Endothelial cell of umbilical vein (primary cell): ENCODE measurements at regions not wholly inside any gene's neighbourhood (a gene's known extent, or its start where the extent isn't known, plus 50 kb on each side); places are given as distances from the start of the nearest gene placed in this dataset.

Experiments used
- BruUV-seq: library from RNA; stranded (reverse); fragments of 400-500 nt; replicated peaks from 2 replicates; lab custom pipeline; 2021; lab: Mats Ljungman, UMichigan
- CTCF ChIA-PET: fragments of 300-600, 350-600 bp; sonication (Branson Sonifier 250); formaldehyde crosslinking; loops from one replicate; lab custom pipeline; 2021; ENCODE audit warnings: antibody characterized with exemption, inconsistent platforms; lab: Charles Lee
- POLR2A ChIA-PET: fragments of 300-600, 350-600 bp; sonication (Branson Sonifier 250); formaldehyde crosslinking; loops from one replicate; lab custom pipeline; 2021; ENCODE audit warnings: antibody characterized with exemption, inconsistent platforms; lab: Charles Lee
- DNase-seq: peaks from one replicate; pipeline ENCODE4 v3.0.0-alpha.2; 2011; ENCODE audit warnings: low read depth, low spot score
- FAIRE-seq: peaks from 2 replicates; lab custom pipeline; 2011; peaks lifted over from hg19 to GRCh38; lab: Jason Lieb, UNC
- H2AFZ ChIP-seq: 2 replicates; pipeline ENCODE4 v1.6.0; 2012; ENCODE audit warnings: low read depth, low read length, control low read depth, inconsistent platforms
- H3K27ac ChIP-seq: 2 replicates; pipeline ENCODE4 v1.5.1; 2011; ENCODE audit warnings: low read depth, mild to moderate bottlenecking, control low read depth, low read length, moderate library complexity; ENCODE audit not compliant: insufficient read depth
- H3K27me3 ChIP-seq, 2 experiments: 2 replicates each; pipeline versions ENCODE4 v1.6.0 to v1.6.1; 2011; ENCODE audit warnings: low read length in 2 of 2, mixed read lengths in 1 of 2; ENCODE audit not compliant: control insufficient read depth in 2 of 2, insufficient read depth in 2 of 2
- H3K36me3 ChIP-seq, 2 experiments: 2 replicates in 1 of 2; 3 replicates in 1 of 2; pipeline ENCODE4 v1.5.1; 2011; ENCODE audit warnings: low read length in 2 of 2, mild to moderate bottlenecking in 1 of 2, moderate library complexity in 1 of 2; ENCODE audit not compliant: control insufficient read depth in 2 of 2, insufficient read depth in 2 of 2; ENCODE audit errors: extremely low read depth in 1 of 2
- H3K4me1 ChIP-seq: 3 replicates; pipeline ENCODE4 v1.5.1; 2011; ENCODE audit warnings: mild to moderate bottlenecking, low read length; ENCODE audit not compliant: control insufficient read depth, insufficient read depth; ENCODE audit errors: extremely low read depth
- H3K4me2 ChIP-seq: 2 replicates; pipeline ENCODE4 v1.6.1; 2011; ENCODE audit warnings: low read length, control low read depth, mixed read lengths; ENCODE audit not compliant: insufficient read depth
- H3K4me3 ChIP-seq, 3 experiments: fragments of 200-600 bp in 1 of 3; sonication (generic), shearing (Covaris generic) in 1 of 3; replicated peaks in 1 of 3; 2 replicates each; pipeline ENCODE4 v1.5.1; 2011 to 2016; ENCODE audit warnings: control low read depth in 3 of 3, low read length in 3 of 3, mild to moderate bottlenecking in 2 of 3, inconsistent platforms in 1 of 3, low read depth in 1 of 3, moderate library complexity in 1 of 3; ENCODE audit not compliant: insufficient read depth in 1 of 3
- H3K79me2 ChIP-seq: 2 replicates; pipeline ENCODE4 v1.6.0; 2012; ENCODE audit warnings: low read length, inconsistent platforms; ENCODE audit not compliant: control insufficient read depth, insufficient read depth
- H3K9ac ChIP-seq: replicated peaks from 2 replicates; pipeline ENCODE3; 2011; ENCODE audit warnings: low read length, control low read depth; ENCODE audit not compliant: insufficient read depth; ENCODE audit errors: extremely low read depth
- H3K9me1 ChIP-seq: replicated peaks from 3 replicates; pipeline ENCODE4 v1.6.0; 2011; ENCODE audit warnings: mild to moderate bottlenecking, low read length; ENCODE audit not compliant: control insufficient read depth, insufficient read depth; ENCODE audit errors: extremely low read depth
- H3K9me3 ChIP-seq: replicated peaks from 2 replicates; pipeline ENCODE4 v1.5.1; 2012; ENCODE audit warnings: low read length, inconsistent platforms; ENCODE audit not compliant: control insufficient read depth, insufficient read depth
- H4K20me1 ChIP-seq: replicated peaks from 2 replicates; pipeline ENCODE3; 2011; ENCODE audit warnings: mild to moderate bottlenecking, low read length; ENCODE audit not compliant: control insufficient read depth, insufficient read depth; ENCODE audit errors: extremely low read depth
- GATA2 ChIP-seq: IDR thresholded peaks from 2 replicates; pipeline ENCODE4 v1.7.0; 2011; ENCODE audit warnings: low read depth, mild to moderate bottlenecking, moderate library complexity, mixed read lengths, low read length; ENCODE audit not compliant: insufficient read length, insufficient read depth
- MAX ChIP-seq: IDR thresholded peaks from 2 replicates; pipeline ENCODE4 v1.6.1; 2011; ENCODE audit not compliant: insufficient read depth, insufficient read length
- MYC ChIP-seq: IDR thresholded peaks from one replicate; pipeline ENCODE4 v1.6.1; 2011; ENCODE audit warnings: mild to moderate bottlenecking, low read depth, low read length
- POLR2A ChIP-seq: IDR thresholded peaks from 2 replicates; pipeline ENCODE4 v1.6.1; 2012; ENCODE audit warnings: low read depth, mild to moderate bottlenecking, control low read depth, low read length
- dilution Hi-C: fragments of 300-500 bp; cut with MboI; formaldehyde crosslinking; loops from one replicate; pipeline ENCODE4 v1.15.0; 2019; ENCODE audit warnings: low sequenced_read_pairs; ENCODE audit not compliant: extremely low pct_ligation_motif_present
- intact Hi-C: fragments of 100-400 bp; cut with micrococcal nuclease; formaldehyde crosslinking; loops from one replicate; pipeline ENCODE4 v1.10.0; 2022

- Histone ChIP-seq H3K36me3 (no peaks in the 10 kb centered on the region), H3K9me1 (no peaks in the 10 kb centered on the region), H3K79me2 (no peaks in the 10 kb centered on the region), H3K27ac (no peak overlapping the region), H2AFZ (no peak overlapping the region), H3K9ac (no peak overlapping the region), H3K4me1 (no peaks in the 10 kb centered on the region), H3K9me3 (peaks cover 2% of the 10 kb centered on the region), H3K27me3 (peaks cover 3 to 6% of the 10 kb centered on the region in 2 experiments), H4K20me1 (no peaks in the 10 kb centered on the region), H3K4me3 (no peak overlapping the region), H3K4me2 (no peak overlapping the region)
- no peak for FAIRE-seq
- CTCF ChIA-PET: interaction anchor here (0.7 to 8.7 kb wide), 2 partner anchors 14 to 47 kb away, joined by 3 to 116 read pairs; no protein-coding TSS in a partner anchor
- DNase-seq: no peak
- TF ChIP-seq MYC (no peak), GATA2 (no peak), POLR2A (no peak), MAX (no peak)
- POLR2A ChIA-PET: no interaction called here
- dilution Hi-C loops: no loop called here
- intact Hi-C loops: loop anchor here (2.0 kb wide), 1 partner anchor 57 kb away; no protein-coding TSS in a partner anchor
- no TSS peak for BruUV-seq
These were observed 130.9 kb upstream of the SEC14L1 start for GRCh38 chr17:77009877-77010276.

- POLR2A ChIA-PET: no interaction called here
- Histone ChIP-seq H3K9me1 (no peaks in the 10 kb centered on the region), H3K9ac (no peak overlapping the region), H3K27me3 (peaks cover 3 to 6% of the 10 kb centered on the region in 2 experiments), H3K27ac (no peak overlapping the region), H3K79me2 (no peaks in the 10 kb centered on the region), H3K4me3 (no peak overlapping the region), H3K4me1 (no peaks in the 10 kb centered on the region), H3K9me3 (peaks cover 2% of the 10 kb centered on the region), H3K36me3 (no peaks in the 10 kb centered on the region), H2AFZ (no peak overlapping the region), H3K4me2 (no peak overlapping the region), H4K20me1 (no peaks in the 10 kb centered on the region)
- DNase-seq (no peak), FAIRE-seq (no peak)
- TF ChIP-seq GATA2: no peak
- BruUV-seq: no TSS peak
- intact Hi-C loops: loop anchor here (1.0 to 2.0 kb wide), 4 partner anchors 46 to 237 kb away; partner anchors contain the start of gene MGAT5B
- CTCF ChIA-PET: interaction anchor here (8.7 kb wide), 1 partner anchor 46 kb away, joined by 116 read pairs; no protein-coding TSS in a partner anchor
- dilution Hi-C loops: no loop called here
These were observed 130.1 kb upstream of the SEC14L1 start for GRCh38 chr17:77010667-77011066.
